Stomach (tissue), 8 donors: ENCODE measurements at regions not wholly inside any gene's neighbourhood (a gene's known extent, or its start where the extent isn't known, plus 50 kb on each side); places are given as distances from the start of the nearest gene placed in this dataset.

Source experiments
- DNase-seq, 2 donors: peaks; one replicate each; pipeline versions ENCODE4 v3.0.0 to v3.0.0-alpha.2; 2013 to 2019
- H3K27ac ChIP-seq, 5 donors: fragments of 200-600 bp in 4 of 5; sonication (generic) in 4 of 5; one replicate each; pipeline ENCODE4 v1.5.1; 2013 to 2019; ENCODE audit warnings: mild to moderate bottlenecking in 1 of 5, moderate library complexity in 1 of 5
- H3K27me3 ChIP-seq, 3 donors: fragments of 200-600 bp; sonication (generic); one replicate each; pipeline ENCODE4 v1.5.1; 2017 to 2019; ENCODE audit warnings: mixed run types in 1 of 3
- H3K36me3 ChIP-seq, 4 donors: fragments of 200-600 bp; sonication (generic); 1 replicate in 3 of 4; 2 replicates in 1 of 4; pipeline ENCODE4 v1.5.1; 2016 to 2019
- H3K4me1 ChIP-seq, 4 donors: fragments of 200-600 bp; sonication (generic); one replicate each; pipeline ENCODE4 v1.5.1; 2016 to 2019
- H3K4me3 ChIP-seq, 4 donors: fragments of 200-600 bp; sonication (generic) in 3 of 4; one replicate each; pipeline ENCODE4 v1.5.1; 2016 to 2019; ENCODE audit warnings: mild to moderate bottlenecking in 1 of 4
- H3K9me3 ChIP-seq, 4 donors: fragments of 200-600 bp; sonication (generic); one replicate each; pipeline ENCODE4 v1.5.1; 2016 to 2019
- EP300 ChIP-seq: sonication (generic); formaldehyde crosslinking; IDR thresholded peaks from one replicate; pipeline ENCODE4 v1.6.1; 2017; ENCODE audit warnings: antibody characterized with exemption
- POLR2A ChIP-seq, 4 donors: fragments of 450-650 bp; IDR thresholded peaks; one replicate each; pipeline ENCODE4 v1.6.1; 2016; ENCODE audit warnings: antibody characterized with exemption in 4 of 4, control low read depth in 2 of 4, mild to moderate bottlenecking in 1 of 4, moderate library complexity in 1 of 4
- POLR2AphosphoS5 ChIP-seq, 3 donors: sonication (generic); formaldehyde crosslinking; IDR thresholded peaks; one replicate each; pipeline ENCODE4 v1.6.1; 2016; ENCODE audit warnings: antibody characterized with exemption in 3 of 3
- WGBS, 5 donors: extraction: QIAGEN DNeasy Blood & Tissue Kit in 3 of 5; methylation state at CpG; one replicate each; pipeline versions ENCODE4 v1.1.5 to v1.1.7; 2013 to 2018; 5-methylcytosine and 5-hydroxymethylcytosine counted together
- intact Hi-C: fragments of 100-400 bp; cut with DNase I; formaldehyde crosslinking; loops from one replicate; pipeline ENCODE4 v1.15.1; 2023; ENCODE audit warnings: low total_unique reads
- TF ChIP-seq, protein P1 (sequence below), 7 experiments: fragments of 450-650 bp in 4 of 7; fragments of 200-600 bp in 3 of 7; sonication (generic) in 3 of 7; IDR thresholded peaks; one replicate each; pipeline ENCODE4 v1.5.1; 2016 to 2019; ENCODE audit warnings: antibody characterized with exemption in 7 of 7, control low read depth in 2 of 7, mild to moderate bottlenecking in 1 of 7
- donor health status: healthy with polysubstance abuse.
- donor health status: Bipolar disorder and iron deficiency.
- donor health status: healthy.

GRCh38 chr9:28050941-28051340 lies 477.7 kb upstream of the C9orf72 start:
- 73 to 88% (median 84%) methylated on average over 2 of the region's 2 CpGs for WGBS, 5 donors
- H3K27ac ChIP-seq: no peak overlapping the region
- no peaks in the 10 kb centered on the region for H3K36me3 ChIP-seq
- no peak for DNase-seq
- H3K4me1 ChIP-seq: no peaks in the 10 kb centered on the region
- TF ChIP-seq POLR2AphosphoS5 (IDR thresholded peaks at IDR 0.05): no peak
- TF ChIP-seq EP300: no peak
- TF ChIP-seq, protein P1, sequence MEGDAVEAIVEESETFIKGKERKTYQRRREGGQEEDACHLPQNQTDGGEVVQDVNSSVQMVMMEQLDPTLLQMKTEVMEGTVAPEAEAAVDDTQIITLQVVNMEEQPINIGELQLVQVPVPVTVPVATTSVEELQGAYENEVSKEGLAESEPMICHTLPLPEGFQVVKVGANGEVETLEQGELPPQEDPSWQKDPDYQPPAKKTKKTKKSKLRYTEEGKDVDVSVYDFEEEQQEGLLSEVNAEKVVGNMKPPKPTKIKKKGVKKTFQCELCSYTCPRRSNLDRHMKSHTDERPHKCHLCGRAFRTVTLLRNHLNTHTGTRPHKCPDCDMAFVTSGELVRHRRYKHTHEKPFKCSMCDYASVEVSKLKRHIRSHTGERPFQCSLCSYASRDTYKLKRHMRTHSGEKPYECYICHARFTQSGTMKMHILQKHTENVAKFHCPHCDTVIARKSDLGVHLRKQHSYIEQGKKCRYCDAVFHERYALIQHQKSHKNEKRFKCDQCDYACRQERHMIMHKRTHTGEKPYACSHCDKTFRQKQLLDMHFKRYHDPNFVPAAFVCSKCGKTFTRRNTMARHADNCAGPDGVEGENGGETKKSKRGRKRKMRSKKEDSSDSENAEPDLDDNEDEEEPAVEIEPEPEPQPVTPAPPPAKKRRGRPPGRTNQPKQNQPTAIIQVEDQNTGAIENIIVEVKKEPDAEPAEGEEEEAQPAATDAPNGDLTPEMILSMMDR (IDR thresholded peaks at IDR 0.05): no peak
- TF ChIP-seq POLR2A (IDR thresholded peaks at IDR 0.05): no peak
- H3K4me3 ChIP-seq: no peak overlapping the region
- H3K9me3 ChIP-seq: no peaks in the 10 kb centered on the region
- H3K27me3 ChIP-seq: no peaks in the 10 kb centered on the region
- intact Hi-C loops: no loop called here

GRCh38 chr9:28051559-28052503 lies 478.6 kb upstream of the C9orf72 start:
- no peaks in the 10 kb centered on the region for H3K27me3 ChIP-seq
- no peak for DNase-seq
- no peak overlapping the region for H3K27ac ChIP-seq
- H3K9me3 ChIP-seq: no peaks in the 10 kb centered on the region
- no peaks in the 10 kb centered on the region for H3K4me1 ChIP-seq
- no peak for TF ChIP-seq POLR2A (IDR thresholded peaks at IDR 0.05)
- TF ChIP-seq, protein P1 (IDR thresholded peaks at IDR 0.05): no peak
- no peak for TF ChIP-seq POLR2AphosphoS5 (IDR thresholded peaks at IDR 0.05)
- no peak for TF ChIP-seq EP300
- intact Hi-C loops: no loop called here
- H3K36me3 ChIP-seq: no peaks in the 10 kb centered on the region
- 65 to 79% (median 73%) methylated on average over 5 of the region's 5 CpGs for WGBS, 5 donors
- H3K4me3 ChIP-seq: no peak overlapping the region

- no peaks in the 10 kb centered on the region for H3K36me3 ChIP-seq
- TF ChIP-seq EP300: no peak
- TF ChIP-seq, protein P1 (IDR thresholded peaks at IDR 0.05): no peak
- peaks cover 0 to 3% (median 0%) of the 10 kb centered on the region in 4 donors for H3K9me3 ChIP-seq
- no peak overlapping the region for H3K4me3 ChIP-seq
- no peaks in the 10 kb centered on the region for H3K27me3 ChIP-seq
- H3K27ac ChIP-seq: no peak overlapping the region
- intact Hi-C loops: no loop called here
- no peaks in the 10 kb centered on the region for H3K4me1 ChIP-seq
- DNase-seq: peak in 1 of 2 donors; percentile 26
- 56 to 69% (median 60%) methylated on average over 7 of the region's 7 CpGs for WGBS, 5 donors
These were observed 480.0 kb upstream of the C9orf72 start for GRCh38 chr9:28053096-28053777.

DNA sequence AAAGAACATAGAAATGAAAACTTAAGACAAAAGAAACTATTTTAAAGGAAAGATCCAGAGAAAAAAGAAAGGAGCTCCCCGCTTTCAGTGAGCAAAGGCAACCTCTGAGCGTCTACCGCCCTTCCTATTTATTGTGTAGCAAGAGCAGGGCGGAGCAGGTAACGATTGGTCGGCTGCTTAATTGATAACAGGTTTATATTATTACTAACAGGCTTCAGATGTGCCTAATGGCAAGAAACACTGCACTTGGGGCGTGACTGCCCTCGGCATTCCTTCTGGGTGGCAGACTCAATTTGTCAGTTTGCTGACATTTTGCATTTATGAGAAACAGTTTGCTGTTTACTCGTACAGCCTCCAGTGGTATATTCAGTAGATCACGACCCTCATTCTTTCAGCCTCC lies 482.7 kb upstream of the C9orf72 start:
- WGBS, 5 donors: 82 to 88% (median 86%) methylated on average over 10 of the region's 10 CpGs
- H3K27ac ChIP-seq: no peak overlapping the region
- H3K9me3 ChIP-seq: peaks cover 0 to 3% (median 0%) of the 10 kb centered on the region in 4 donors
- DNase-seq: no peak
- no peaks in the 10 kb centered on the region for H3K27me3 ChIP-seq
- no peaks in the 10 kb centered on the region for H3K36me3 ChIP-seq
- intact Hi-C loops: no loop called here
- H3K4me1 ChIP-seq: no peaks in the 10 kb centered on the region
- H3K4me3 ChIP-seq: no peak overlapping the region
- TF ChIP-seq EP300: no peak
- TF ChIP-seq POLR2AphosphoS5 (IDR thresholded peaks at IDR 0.05): no peak
